AML-193 (cell line): ENCODE measurements at regions not wholly inside any gene's neighbourhood (a gene's known extent, or its start where the extent isn't known, plus 50 kb on each side); places are given as distances from the start of the nearest gene placed in this dataset.

Source experiments
- DNase-seq, 2 experiments: peaks; one replicate each; lab custom pipeline; 2025; lab: John Stamatoyannopoulos, UW

GRCh38 chr6:105907991-105908390 is 178.1 kb upstream of the PRDM1 start:
- DNase-seq: no peak

- no peak for DNase-seq
These were observed 178.8 kb upstream of the PRDM1 start for GRCh38 chr6:105907301-105907700.

- DNase-seq: no peak
These were observed 183.6 kb upstream of the PRDM1 start for GRCh38 chr6:105902401-105903031.

GRCh38 chr6:105901583-105901982 is 184.6 kb upstream of the PRDM1 start:
- no peak for DNase-seq

- DNase-seq: no peak
These were observed 185.8 kb upstream of the PRDM1 start for GRCh38 chr6:105900125-105900937.

- no peak for DNase-seq
These were observed 187.8 kb upstream of the PRDM1 start for GRCh38 chr6:105898286-105898685.

GRCh38 chr6:105897131-105897530 is 189.0 kb upstream of the PRDM1 start:
- DNase-seq: no peak

GRCh38 chr6:105896821-105897095 is 189.4 kb upstream of the PRDM1 start:
- no peak for DNase-seq

GRCh38 chr6:105896052-105896820 is 189.9 kb upstream of the PRDM1 start:
- no peak for DNase-seq

GRCh38 chr6:105894556-105894955 is 191.6 kb upstream of the PRDM1 start:
- no peak for DNase-seq

- DNase-seq: no peak
These were observed 192.4 kb upstream of the PRDM1 start for GRCh38 chr6:105893741-105894140.

GRCh38 chr6:105892577-105893262 is 193.4 kb upstream of the PRDM1 start:
- peak; percentile 92 to 97 for DNase-seq

- no peak for DNase-seq
These were observed 195.5 kb upstream of the PRDM1 start for GRCh38 chr6:105890521-105891244.

- DNase-seq: no peak
These were observed 196.2 kb upstream of the PRDM1 start for GRCh38 chr6:105889902-105890301.

- no peak for DNase-seq
These were observed 199.2 kb upstream of the PRDM1 start for GRCh38 chr6:105886814-105887544.

GRCh38 chr6:105886066-105886813 is 199.9 kb upstream of the PRDM1 start:
- peak; percentile 73 to 75 for DNase-seq

GRCh38 chr6:105884426-105884825 is 201.7 kb upstream of the PRDM1 start:
- DNase-seq: no peak

- DNase-seq: peak in 1 of 2 experiments; percentile 13
These were observed 202.1 kb upstream of the PRDM1 start for GRCh38 chr6:105884011-105884410.

GRCh38 chr6:105882828-105883227 is 203.3 kb upstream of the PRDM1 start:
- DNase-seq: no peak

- no peak for DNase-seq
These were observed 203.9 kb upstream of the PRDM1 start for GRCh38 chr6:105882121-105882803.
